Jurkat, Clone E6-1 (cell line): ENCODE measurements at regions not wholly inside any gene's neighbourhood (a gene's known extent, or its start where the extent isn't known, plus 50 kb on each side); places are given as distances from the start of the nearest gene placed in this dataset.

Experiments used
- DNase-seq: peaks from one replicate; pipeline ENCODE4 v3.0.0-alpha.2; 2011; ENCODE audit warnings: low read depth, low spot score
- H3K4me3 ChIP-seq: 2 replicates; pipeline ENCODE4 v1.5.1; 2011; ENCODE audit warnings: mild to moderate bottlenecking, low read length, control low read depth, moderate library complexity

GRCh38 chr9:84445737-84446136, 105.2 kb upstream of the SLC28A3 start:
- no peak for DNase-seq
- H3K4me3 ChIP-seq: no peak overlapping the region

DNA sequence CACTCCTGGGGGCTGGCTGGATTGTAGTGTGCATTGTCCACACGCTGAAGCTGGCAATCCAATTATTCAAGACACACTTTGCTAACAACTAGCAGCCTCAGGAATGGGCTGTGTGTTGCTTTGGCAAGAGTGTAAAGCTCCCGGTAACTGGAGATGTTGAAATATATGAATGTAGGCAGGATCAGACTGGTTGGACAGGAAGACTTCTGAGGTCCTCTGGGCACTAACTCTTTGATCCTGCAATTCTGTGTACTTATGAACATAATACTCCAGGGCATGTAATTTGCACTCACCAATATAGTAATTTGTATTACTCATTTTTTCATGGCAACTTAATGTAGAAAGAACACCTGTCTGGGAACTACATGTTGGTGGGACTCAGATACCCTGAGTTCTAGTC, 106.7 kb upstream of the SLC28A3 start:
- no peak for DNase-seq
- no peak overlapping the region for H3K4me3 ChIP-seq

GRCh38 chr9:84450029-84450428, 109.5 kb upstream of the SLC28A3 start:
- no peak for DNase-seq
- no peak overlapping the region for H3K4me3 ChIP-seq

- no peak overlapping the region for H3K4me3 ChIP-seq
Observed at GRCh38 chr9:84456527-84456926, 116.0 kb upstream of the SLC28A3 start.

DNA sequence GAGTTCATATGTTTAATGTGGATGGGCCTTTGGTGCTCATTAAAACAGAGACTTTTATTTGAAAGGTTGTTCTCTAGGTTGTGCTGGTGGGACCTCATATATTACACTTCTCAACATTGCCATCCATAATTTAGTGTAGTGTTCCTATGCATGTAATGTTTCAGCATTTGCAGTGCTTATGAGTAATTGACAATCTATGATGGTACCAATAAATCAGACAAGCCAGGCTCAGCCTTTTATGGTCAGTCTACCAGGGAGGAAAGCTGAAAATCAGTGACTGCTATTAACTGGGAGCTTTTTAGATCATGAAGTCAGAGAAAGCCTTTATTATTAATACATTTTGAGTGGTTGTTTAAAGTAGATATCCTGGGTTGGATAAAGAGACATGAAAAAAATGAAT, 120.1 kb upstream of the SLC28A3 start:
- DNase-seq: no peak
- H3K4me3 ChIP-seq: no peak overlapping the region

More at GRCh38 chr9:84456527-84456926, 116.0 kb upstream of the SLC28A3 start:
- DNase-seq: no peak

GRCh38 chr9:84463272-84463671, 122.7 kb upstream of the SLC28A3 start:
- DNase-seq: no peak
- no peak overlapping the region for H3K4me3 ChIP-seq

- H3K4me3 ChIP-seq: no peak overlapping the region; the same call in 1 of the 2 replicates
- DNase-seq: peak; percentile 78
Observed at GRCh38 chr9:84466580-84467285, 126.2 kb upstream of the SLC28A3 start.

DNA sequence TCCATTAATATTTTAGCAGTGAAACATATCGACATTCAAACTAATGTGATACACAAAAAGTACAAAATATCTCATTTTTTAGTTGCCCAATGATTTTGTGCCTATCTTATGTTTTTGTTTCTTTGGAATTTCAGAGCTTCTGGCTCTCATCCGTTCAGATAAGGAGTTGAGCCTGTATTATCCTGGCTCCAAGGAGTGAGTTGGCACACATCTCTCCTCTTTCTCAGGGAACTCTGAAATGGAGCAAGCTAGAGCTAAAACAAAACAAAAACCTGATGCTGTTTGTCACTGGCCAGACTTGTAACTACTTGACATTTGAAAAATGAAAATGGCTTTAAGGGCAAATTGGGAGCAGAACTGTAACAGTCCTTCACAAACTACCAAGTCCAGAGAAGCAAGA, 131.3 kb upstream of the SLC28A3 start:
- no peak overlapping the region for H3K4me3 ChIP-seq
- DNase-seq: no peak

DNA sequence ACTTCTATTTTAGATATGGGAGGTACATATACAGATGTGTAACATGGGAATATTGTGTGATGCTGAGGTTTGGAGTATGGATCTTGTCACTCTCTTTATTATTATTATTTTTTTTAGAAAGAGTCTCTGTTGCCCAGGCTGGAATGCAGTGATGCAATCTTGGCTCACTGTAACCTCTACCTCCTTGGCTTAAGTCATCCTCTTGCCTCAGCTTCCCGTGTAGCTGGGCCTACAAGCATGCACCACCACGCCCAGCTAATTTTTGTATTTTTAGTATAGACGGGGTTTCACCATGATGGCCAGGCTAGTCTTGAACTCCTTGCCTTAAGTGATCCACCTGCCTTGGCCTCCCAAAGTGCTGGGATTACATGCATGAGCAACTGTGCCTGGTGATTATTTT, 138.4 kb upstream of the SLC28A3 start:
- DNase-seq: no peak
- no peak overlapping the region for H3K4me3 ChIP-seq

DNA sequence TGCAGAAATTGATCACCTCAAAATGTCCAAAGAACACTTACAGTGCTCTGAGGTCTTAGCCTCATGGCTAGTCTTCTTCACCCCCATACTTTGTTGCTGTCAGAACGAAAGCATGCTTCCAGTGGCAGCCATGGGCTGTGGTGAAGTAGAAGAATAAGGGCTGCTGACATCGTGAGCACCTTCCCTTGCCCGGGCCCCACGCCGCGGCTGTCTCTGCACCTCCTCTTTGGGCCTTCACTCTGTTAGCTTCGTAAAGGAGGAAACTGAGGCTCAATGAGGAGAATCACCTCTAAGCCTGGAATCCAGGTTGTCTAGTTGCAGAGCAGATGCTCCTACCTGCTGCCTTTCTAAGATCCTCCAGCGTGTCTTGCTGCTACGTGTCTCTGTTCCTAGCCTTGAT, 139.5 kb upstream of the SLC28A3 start:
- DNase-seq: no peak
- no peak overlapping the region for H3K4me3 ChIP-seq

DNA sequence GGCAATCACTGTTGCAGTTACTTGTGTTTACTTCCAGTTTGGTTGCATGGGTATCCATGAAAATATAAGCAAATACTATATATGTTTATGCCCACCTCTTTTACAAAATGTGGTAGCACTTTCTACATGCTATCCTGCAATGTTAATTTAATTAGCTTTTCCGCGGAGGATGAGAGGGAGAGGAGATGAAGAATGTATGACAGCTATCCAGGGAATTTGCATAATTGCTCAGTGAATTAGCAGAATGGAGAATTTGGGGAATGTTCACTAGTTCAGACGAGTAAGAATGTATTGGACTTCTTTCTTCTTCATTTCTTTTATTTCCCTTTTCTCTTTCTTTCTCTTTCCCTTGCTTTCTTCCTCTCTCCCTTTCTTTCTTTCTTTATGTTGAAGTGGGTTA, 140.7 kb upstream of the SLC28A3 start:
- no peak for DNase-seq
- H3K4me3 ChIP-seq: no peak overlapping the region

- no peak for DNase-seq
Observed at GRCh38 chr9:84481636-84482218, 141.2 kb upstream of the SLC28A3 start.

GRCh38 chr9:84482607-84483006, 142.0 kb upstream of the SLC28A3 start:
- no peak overlapping the region for H3K4me3 ChIP-seq
- no peak for DNase-seq

More at GRCh38 chr9:84481636-84482218, 141.2 kb upstream of the SLC28A3 start:
- H3K4me3 ChIP-seq: no peak overlapping the region

DNA sequence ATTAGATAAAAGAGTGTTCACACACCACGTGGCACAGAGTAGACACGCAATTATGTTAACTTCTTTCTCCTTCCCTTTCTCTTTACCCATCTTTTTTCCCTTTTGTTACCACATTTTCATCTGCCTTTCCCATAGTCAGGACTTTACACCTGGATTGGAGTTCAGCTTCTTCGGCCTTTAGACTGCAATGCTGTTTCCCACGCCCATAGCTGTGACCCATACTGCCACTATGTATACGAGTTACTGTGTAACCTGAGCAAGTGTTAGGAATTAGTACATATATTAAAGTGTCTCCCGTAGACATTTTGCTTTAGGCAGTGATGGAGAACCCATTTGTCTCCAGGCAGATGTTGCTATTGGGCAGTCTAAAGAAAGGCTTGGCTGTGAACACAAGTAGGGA, 143.6 kb upstream of the SLC28A3 start:
- DNase-seq: no peak
- H3K4me3 ChIP-seq: no peak overlapping the region

GRCh38 chr9:84485539-84485938, 145.0 kb upstream of the SLC28A3 start:
- DNase-seq: no peak
- no peak overlapping the region for H3K4me3 ChIP-seq

DNA sequence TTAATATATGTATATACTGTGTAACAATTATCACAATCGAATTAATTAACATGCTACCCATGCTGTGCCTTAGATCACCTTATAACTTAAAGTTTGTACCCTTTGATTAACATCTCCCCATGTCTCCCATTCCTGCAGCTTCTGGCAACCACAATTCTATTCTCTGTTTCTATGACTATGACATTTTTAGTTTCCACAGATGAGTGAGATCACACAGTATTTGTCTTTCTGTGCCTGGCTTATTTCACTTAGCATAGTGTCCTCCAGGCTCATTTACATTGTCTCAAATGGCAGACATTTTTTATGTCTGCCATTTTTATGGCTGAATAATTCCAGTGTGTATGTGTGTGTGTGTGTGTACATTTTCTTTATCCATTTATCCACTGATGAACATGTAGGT, 146.1 kb upstream of the SLC28A3 start:
- no peak overlapping the region for H3K4me3 ChIP-seq
- DNase-seq: no peak

GRCh38 chr9:84490206-84490841, 149.8 kb upstream of the SLC28A3 start:
- no peak for DNase-seq

DNA sequence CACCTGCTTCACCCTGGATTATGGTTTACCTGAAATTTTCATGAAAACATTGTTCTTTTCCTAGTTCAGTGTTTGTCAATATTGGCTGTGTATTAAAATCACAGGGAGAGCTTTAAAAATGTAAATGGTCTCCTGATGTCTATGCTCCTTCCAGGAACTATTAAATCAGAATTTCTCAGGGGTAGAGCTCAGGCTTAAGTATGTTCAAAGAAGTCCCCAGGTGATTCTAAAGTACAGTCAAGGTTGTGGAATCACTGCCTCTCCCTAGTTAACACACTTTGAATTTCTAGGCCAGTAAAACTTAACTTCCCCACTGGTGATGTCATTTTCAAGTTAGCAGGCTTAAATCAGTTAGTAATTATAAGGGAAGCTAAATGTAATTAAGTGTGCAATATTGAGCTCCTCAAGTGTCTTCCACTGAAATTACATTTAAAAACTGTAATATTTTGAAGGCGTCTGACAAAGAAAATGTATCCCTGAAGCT, 150.3 kb upstream of the SLC28A3 start:
- no peak overlapping the region for H3K4me3 ChIP-seq
- DNase-seq: no peak

More at GRCh38 chr9:84490206-84490841, 149.8 kb upstream of the SLC28A3 start:
- no peak overlapping the region for H3K4me3 ChIP-seq

GRCh38 chr9:84492366-84493159, 152.0 kb upstream of the SLC28A3 start:
- no peak for DNase-seq
- H3K4me3 ChIP-seq: no peak overlapping the region
